GM12872 (cell line): ENCODE measurements at regions not wholly inside any gene's neighbourhood (a gene's known extent, or its start where the extent isn't known, plus 50 kb on each side); places are given as distances from the start of the nearest gene placed in this dataset.

ENCODE experiments used
- TF ChIP-seq, protein P1 (sequence below): IDR thresholded peaks from 3 replicates; pipeline ENCODE4 v1.5.1; 2011; ENCODE audit warnings: low read depth, mild to moderate bottlenecking, low read length, moderate library complexity; ENCODE audit not compliant: insufficient read depth

DNA sequence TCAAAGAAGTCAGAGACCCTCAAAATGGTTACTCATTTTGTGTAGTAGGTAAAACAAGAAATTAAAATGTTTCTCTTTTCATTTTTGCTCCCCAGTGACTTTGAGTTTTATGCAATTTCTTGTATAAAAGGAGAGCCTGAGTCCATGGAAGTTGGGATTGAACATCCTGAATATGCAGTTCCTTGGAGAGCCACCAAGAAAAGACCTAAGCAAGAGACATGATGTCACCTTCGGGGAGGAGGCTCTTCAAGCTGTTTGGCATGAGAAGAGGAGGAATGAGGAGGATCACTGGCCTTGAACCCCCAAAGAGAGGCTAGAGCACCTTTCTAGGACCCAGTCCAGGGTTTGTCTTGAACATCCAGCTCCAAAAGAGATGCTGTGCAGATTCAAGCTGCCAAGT, 62.3 kb upstream of the CALM2 start:
- TF ChIP-seq, protein P1, sequence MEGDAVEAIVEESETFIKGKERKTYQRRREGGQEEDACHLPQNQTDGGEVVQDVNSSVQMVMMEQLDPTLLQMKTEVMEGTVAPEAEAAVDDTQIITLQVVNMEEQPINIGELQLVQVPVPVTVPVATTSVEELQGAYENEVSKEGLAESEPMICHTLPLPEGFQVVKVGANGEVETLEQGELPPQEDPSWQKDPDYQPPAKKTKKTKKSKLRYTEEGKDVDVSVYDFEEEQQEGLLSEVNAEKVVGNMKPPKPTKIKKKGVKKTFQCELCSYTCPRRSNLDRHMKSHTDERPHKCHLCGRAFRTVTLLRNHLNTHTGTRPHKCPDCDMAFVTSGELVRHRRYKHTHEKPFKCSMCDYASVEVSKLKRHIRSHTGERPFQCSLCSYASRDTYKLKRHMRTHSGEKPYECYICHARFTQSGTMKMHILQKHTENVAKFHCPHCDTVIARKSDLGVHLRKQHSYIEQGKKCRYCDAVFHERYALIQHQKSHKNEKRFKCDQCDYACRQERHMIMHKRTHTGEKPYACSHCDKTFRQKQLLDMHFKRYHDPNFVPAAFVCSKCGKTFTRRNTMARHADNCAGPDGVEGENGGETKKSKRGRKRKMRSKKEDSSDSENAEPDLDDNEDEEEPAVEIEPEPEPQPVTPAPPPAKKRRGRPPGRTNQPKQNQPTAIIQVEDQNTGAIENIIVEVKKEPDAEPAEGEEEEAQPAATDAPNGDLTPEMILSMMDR = no peak

DNA sequence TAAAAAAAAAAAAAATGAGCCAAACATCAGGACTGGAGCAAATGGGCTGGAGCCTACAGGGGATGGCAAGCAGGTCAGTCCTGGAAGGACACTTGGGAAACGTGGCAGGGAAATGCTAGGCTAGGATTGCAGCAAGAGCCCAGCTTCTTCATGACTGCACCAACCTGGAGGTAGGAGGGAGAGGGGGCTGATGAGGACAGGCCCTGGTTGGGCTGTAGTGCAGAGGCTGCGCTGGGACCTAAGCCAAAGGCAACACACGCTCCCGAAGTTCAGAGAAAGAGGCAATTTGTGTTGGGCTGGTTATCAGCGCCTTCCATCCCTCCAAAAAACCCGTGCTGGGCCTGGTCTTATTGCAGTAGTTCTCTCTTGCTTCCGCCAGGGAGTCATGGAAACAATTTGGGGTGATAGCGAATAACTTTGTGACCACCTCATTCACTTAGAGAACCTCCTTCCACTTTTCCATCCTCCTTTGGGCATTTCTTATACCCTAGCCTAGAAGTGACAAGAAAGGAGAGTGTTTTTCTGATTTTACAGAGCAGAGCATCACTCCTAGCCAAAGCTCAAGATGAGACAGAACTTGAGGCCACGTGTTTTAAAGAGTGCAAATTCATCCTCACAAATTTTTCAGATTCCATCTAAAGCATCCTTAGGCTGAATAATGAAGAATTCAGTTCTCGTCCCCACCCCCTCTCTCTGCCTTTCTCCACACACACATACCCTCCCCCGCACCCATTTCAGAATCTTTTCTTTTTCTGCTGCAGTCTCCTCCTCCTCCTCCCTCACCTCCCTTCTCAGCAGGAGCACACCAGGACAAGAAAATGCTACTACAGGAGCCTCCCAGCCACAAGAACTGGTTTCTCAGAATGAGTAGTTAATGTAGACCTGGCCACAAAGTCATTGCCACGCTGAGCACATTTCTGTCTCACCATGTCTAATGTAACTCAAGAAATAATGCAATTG, 61.3 kb upstream of the CALM2 start:
- TF ChIP-seq, protein P1 = no peak

DNA sequence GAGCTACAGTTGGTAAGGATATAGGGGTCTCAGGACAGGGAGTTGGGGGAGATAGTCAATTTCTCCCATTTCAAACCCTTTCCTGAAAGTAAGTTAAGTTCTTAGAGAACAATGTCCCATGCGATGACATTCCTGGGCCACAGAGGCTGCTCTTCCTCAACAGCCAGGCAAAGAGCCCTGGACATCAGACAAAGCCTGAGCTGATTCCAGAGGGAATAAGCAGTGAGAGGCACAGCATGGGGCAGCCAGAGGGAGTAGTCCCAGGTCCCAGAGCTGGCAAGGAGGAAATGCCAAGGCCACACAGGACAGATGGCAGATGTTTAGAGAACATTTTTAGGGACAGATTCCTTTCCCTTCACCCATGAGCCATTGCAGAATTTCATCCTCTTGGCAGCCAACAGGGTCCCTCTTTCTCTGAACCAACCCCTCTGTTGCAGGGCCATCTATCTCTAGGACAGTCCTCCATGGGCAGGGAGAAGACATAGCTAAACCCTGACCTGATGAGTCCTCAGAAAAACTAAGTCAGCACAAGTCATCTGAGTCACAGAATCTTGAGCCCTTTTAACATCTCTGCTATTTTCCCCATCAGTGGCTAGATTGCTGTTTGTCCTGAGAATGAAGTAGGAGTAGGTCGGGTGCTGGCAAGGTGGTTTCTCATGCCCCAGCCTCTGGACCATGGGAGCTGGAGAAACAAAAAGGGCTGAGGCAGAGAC, 60.3 kb upstream of the CALM2 start:
- TF ChIP-seq, protein P1 = no peak

DNA sequence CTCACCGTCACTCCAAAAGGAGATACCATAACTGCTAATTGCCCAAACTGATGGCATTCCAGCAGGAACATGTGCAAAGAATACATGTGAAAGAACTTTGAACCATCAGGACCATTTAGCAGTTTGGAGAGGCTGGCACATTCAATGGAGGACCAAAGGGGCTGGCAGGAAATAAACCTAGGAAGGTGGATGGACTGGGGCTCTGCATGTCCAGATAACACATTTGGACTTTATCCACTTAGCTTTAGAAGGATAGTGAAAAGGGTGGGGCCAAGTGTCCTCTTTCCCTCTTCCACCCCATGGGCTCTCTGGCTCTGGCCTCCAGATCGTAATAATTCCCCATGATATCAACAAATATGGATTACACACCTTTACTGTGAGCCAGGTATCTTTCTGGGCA, 58.8 kb upstream of the CALM2 start:
- TF ChIP-seq, protein P1 = no peak

DNA sequence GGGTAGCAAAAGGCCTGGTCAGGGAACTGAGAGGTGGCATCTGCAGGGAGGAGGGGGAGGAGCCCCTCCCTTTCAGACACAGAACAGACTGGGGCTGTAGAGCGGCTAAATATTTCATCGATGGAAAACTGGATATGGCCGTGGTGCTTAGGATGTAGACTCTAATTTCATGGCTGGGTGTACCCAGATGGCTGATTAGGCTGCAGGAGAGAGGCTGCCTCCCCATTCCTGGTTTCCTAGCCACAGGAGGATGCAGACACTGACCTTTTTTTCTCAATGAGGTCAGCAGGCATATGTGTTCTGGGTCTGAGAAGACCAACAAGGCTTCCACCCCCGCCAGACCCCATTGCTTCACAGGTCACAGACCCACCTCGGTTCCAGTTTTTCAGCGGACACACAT, 58.1 kb upstream of the CALM2 start:
- TF ChIP-seq, protein P1 = no peak

DNA sequence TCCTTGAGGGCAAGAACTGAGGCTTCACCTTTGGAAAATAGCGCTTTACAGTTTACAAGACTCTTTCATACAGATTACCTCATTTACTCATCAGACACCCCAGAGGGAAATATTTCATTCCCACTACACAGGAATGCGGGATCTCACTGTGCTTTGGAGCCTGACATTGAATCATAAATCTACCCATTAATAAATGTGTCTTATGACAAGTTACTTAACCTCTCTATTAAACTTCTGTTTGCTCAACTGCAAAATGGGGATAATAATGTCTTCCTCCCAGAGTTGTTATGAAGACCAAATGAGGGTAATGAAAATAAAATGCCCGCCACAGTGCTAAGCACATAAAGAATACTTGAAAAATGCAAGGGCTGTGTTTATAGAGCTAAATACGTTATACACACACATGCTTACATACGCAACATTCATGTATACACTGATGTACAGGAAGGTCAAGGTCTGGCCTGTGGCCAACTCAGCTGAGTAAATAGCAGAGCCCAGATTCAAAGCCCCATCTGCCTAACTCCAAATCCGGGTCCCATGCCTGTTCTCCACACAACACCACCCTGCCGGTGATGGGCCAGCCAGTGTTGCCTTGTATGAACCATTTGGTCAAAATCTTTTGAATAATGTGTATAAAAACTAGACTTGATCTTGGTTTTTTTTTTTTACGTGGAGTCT, 56.6 kb upstream of the CALM2 start:
- TF ChIP-seq, protein P1 = no peak

DNA sequence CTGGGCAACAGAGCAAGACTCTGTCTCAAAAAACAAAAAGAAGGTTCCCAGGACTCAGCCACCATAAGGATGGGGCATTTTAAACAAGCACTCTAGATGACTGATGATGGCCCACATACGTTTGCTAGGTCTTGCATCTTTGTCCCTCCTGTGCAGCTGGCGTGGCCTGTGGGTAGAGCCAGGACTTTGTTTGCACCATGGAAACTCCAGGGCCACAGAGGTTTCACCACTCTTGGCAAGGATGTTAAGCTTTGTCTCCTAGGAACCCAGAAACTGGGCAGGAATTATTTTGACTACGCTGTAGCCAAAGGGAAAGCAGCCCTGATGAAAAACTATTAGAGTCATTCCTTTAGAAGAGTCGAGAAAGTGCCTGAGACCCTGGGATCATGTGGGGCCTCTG, 54.1 kb upstream of the CALM2 start:
- TF ChIP-seq, protein P1 = no peak
